Kidney (tissue), 13 donors: ENCODE measurements at regions not wholly inside any gene's neighbourhood (a gene's known extent, or its start where the extent isn't known, plus 50 kb on each side); places are given as distances from the start of the nearest gene placed in this dataset.

ENCODE experiments used
- DNase-seq, 5 donors: peaks; one replicate each; pipeline ENCODE4 v3.0.0-alpha.2; 2013 to 2020
- FAIRE-seq: peaks from 2 replicates; lab custom pipeline; 2012; peaks lifted over from hg19 to GRCh38; lab: Jason Lieb, UNC
- H3K27ac ChIP-seq, 2 donors: one replicate each; pipeline ENCODE4 v1.7.0; 2013; ENCODE audit warnings: low read depth in 2 of 2, low read length in 2 of 2, inconsistent platforms in 1 of 2
- H3K27me3 ChIP-seq: one replicate; pipeline ENCODE4 v1.7.1; 2013; ENCODE audit warnings: low read length, inconsistent platforms; ENCODE audit not compliant: control insufficient read depth, insufficient read depth
- H3K36me3 ChIP-seq, 3 donors: one replicate each; pipeline versions ENCODE4 v1.7.0 to v1.7.1; 2013; ENCODE audit warnings: low read length in 3 of 3, control low read depth in 1 of 3, inconsistent platforms in 1 of 3; ENCODE audit not compliant: insufficient read depth in 3 of 3, control insufficient read depth in 2 of 3
- H3K4me1 ChIP-seq, 3 donors: one replicate each; pipeline versions ENCODE4 v1.7.0 to v1.7.1; 2013; ENCODE audit warnings: low read length in 3 of 3, inconsistent platforms in 1 of 3, low read depth in 1 of 3; ENCODE audit not compliant: control insufficient read depth in 2 of 3, insufficient read depth in 2 of 3
- H3K4me3 ChIP-seq, 3 donors: one replicate each; pipeline versions ENCODE4 v1.7.0 to v1.8.1; 2013; ENCODE audit warnings: low read length in 3 of 3, control low read depth in 1 of 3, inconsistent platforms in 1 of 3
- H3K9ac ChIP-seq, 3 donors: one replicate each; pipeline versions ENCODE4 v1.7.0 to v1.7.1; 2013; ENCODE audit warnings: low read length in 3 of 3, control low read depth in 1 of 3, inconsistent platforms in 1 of 3
- H3K9me3 ChIP-seq, 3 donors: one replicate each; pipeline versions ENCODE4 v1.7.0 to v1.7.1; 2013; ENCODE audit warnings: low read length in 3 of 3, control low read depth in 1 of 3, inconsistent platforms in 1 of 3; ENCODE audit not compliant: control insufficient read depth in 2 of 3, insufficient read depth in 1 of 3
- intact Hi-C: fragments of 100-400 bp; cut with DNase I; formaldehyde crosslinking; loops from one replicate; pipeline ENCODE4 v1.11.1; 2022
- TF ChIP-seq, protein P1 (sequence below): IDR thresholded peaks from 3 replicates; pipeline ENCODE4 v1.5.1; 2012; ENCODE audit warnings: mild to moderate bottlenecking, moderate library complexity, borderline replicate concordance; ENCODE audit not compliant: insufficient read depth; ENCODE audit errors: extremely low read depth
- donor health status: control.
- donor health status: control.
- donor health status: control.
- donor health status: control.
- donor health status: control.
- donor health status: DM: yes; HTN: yes; CAD: no.
- donor health status: Normal renal cell carcinoma (clear cell type).

DNA sequence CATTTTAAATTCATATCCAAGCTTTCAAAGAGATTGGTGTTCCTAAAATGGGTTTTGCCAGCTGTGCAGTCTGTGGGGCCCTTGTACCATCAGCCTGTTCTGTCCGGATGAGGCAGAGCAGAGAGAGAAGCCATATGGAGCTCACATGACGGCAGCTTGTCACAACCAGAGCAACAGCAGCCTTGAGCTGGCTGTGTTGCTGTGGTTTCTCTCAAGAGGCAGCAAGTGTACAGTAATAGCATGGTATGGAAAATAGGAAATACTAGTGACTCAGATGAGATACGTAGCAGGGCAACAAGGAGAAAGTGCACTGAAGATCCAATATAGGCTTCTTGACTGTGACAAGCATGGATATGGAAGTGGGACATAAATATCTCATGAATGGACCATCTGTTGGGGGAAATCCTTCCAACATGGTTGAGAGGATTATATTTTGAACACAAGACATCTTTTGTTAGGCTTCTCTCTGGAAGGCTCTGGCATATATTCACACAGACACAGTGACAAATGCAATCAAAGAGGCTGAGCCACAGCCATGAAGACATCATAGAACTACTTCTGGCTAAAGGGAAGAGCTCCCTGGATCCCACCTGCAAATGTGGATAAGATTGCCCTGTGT, 251.0 kb upstream of the TAC1 start:
- DNase-seq, result peak in 1 of 5 donors; percentile 34
- H3K4me3 ChIP-seq, result no peak overlapping the region
- H3K9me3 ChIP-seq, result no peaks in the 10 kb centered on the region
- intact Hi-C loops, result no loop called here
- FAIRE-seq, result no peak
- H3K27me3 ChIP-seq, result no peaks in the 10 kb centered on the region
- TF ChIP-seq, protein P1, sequence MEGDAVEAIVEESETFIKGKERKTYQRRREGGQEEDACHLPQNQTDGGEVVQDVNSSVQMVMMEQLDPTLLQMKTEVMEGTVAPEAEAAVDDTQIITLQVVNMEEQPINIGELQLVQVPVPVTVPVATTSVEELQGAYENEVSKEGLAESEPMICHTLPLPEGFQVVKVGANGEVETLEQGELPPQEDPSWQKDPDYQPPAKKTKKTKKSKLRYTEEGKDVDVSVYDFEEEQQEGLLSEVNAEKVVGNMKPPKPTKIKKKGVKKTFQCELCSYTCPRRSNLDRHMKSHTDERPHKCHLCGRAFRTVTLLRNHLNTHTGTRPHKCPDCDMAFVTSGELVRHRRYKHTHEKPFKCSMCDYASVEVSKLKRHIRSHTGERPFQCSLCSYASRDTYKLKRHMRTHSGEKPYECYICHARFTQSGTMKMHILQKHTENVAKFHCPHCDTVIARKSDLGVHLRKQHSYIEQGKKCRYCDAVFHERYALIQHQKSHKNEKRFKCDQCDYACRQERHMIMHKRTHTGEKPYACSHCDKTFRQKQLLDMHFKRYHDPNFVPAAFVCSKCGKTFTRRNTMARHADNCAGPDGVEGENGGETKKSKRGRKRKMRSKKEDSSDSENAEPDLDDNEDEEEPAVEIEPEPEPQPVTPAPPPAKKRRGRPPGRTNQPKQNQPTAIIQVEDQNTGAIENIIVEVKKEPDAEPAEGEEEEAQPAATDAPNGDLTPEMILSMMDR, result no peak
- no peak overlapping the region for H3K27ac ChIP-seq
- no peaks in the 10 kb centered on the region for H3K36me3 ChIP-seq
- H3K4me1 ChIP-seq, result no peaks in the 10 kb centered on the region
- H3K9ac ChIP-seq, result no peak overlapping the region

- no peak overlapping the region for H3K4me3 ChIP-seq
- H3K4me1 ChIP-seq, result no peaks in the 10 kb centered on the region
- FAIRE-seq (no peak), DNase-seq (no peak)
- H3K27ac ChIP-seq, result no peak overlapping the region
- no peaks in the 10 kb centered on the region for H3K9me3 ChIP-seq
- H3K36me3 ChIP-seq, result no peaks in the 10 kb centered on the region
- H3K9ac ChIP-seq, result no peak overlapping the region
- intact Hi-C loops, result loop anchor here (10.0 kb wide), 1 partner anchor 329 kb away; no protein-coding TSS in a partner anchor
- no peaks in the 10 kb centered on the region for H3K27me3 ChIP-seq
- TF ChIP-seq, protein P1, result no peak
Observed at GRCh38 chr7:97495487-97495886, 236.4 kb upstream of the TAC1 start.

DNA sequence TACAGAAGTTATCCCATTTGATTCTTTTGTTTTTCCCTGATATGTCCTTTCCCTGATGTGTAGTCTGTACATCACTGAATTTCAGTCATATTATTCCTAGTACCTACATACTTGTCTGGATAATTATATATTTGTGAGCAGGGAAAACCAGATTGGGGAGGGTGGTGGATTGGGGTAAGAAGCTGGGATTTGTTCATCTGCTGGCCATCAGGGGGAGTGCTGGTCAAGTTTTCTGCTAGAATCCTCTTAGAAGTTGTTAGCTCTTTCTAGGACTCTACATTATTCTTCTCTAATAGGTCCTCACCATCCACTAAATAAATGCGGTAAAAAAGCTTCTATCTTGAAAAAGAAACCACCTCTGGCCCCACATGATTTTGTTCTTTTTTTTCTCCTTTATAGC, 232.7 kb upstream of the TAC1 start:
- H3K4me1 ChIP-seq, result no peaks in the 10 kb centered on the region
- FAIRE-seq (no peak), DNase-seq (peak in 4 of 5 donors; percentile 31 to 44 (median 40))
- TF ChIP-seq, protein P1, result peak; percentile 48
- no peak overlapping the region for H3K4me3 ChIP-seq
- H3K27ac ChIP-seq, result no peak overlapping the region
- no peak overlapping the region for H3K9ac ChIP-seq
- intact Hi-C loops, result loop anchor here (10.0 kb wide), 1 partner anchor 326 kb away; no protein-coding TSS in a partner anchor
- H3K9me3 ChIP-seq, result no peaks in the 10 kb centered on the region
- H3K27me3 ChIP-seq, result no peaks in the 10 kb centered on the region
- no peaks in the 10 kb centered on the region for H3K36me3 ChIP-seq
